H9 (cell line): ENCODE measurements at regions not wholly inside any gene's neighbourhood (a gene's known extent, or its start where the extent isn't known, plus 50 kb on each side); places are given as distances from the start of the nearest gene placed in this dataset.
A peak's percentile ranks its signal among the peaks of the same experiment; 100 is the strongest.

Experiments used
- DNase-seq: peaks from one replicate; pipeline ENCODE4 v3.0.0-alpha.2; 2017
- H2AFZ ChIP-seq: one replicate; pipeline ENCODE4 v1.6.1; 2013; ENCODE audit warnings: mild to moderate bottlenecking, low read length, control low read depth, moderate library complexity
- H2AK5ac ChIP-seq: 2 replicates; pipeline ENCODE4 v1.6.1; 2013; ENCODE audit warnings: low read length, control low read depth, mixed read lengths; ENCODE audit not compliant: insufficient read length
- H2BK120ac ChIP-seq: one replicate; pipeline ENCODE4 v1.6.1; 2013; ENCODE audit warnings: low read depth, mild to moderate bottlenecking, low read length, control low read depth, inconsistent platforms; ENCODE audit not compliant: poor library complexity, severe bottlenecking
- H2BK12ac ChIP-seq: 2 replicates; pipeline ENCODE4 v1.6.1; 2013; ENCODE audit warnings: low read length, control low read depth, mixed read lengths, low read depth; ENCODE audit not compliant: insufficient read length
- H2BK15ac ChIP-seq: 2 replicates; pipeline ENCODE4 v1.6.1; 2013; ENCODE audit warnings: low read depth, low read length, control low read depth
- H2BK20ac ChIP-seq: one replicate; pipeline ENCODE4 v1.6.1; 2013; ENCODE audit warnings: low read depth, mild to moderate bottlenecking, low read length, control low read depth, inconsistent platforms; ENCODE audit not compliant: poor library complexity, severe bottlenecking
- H2BK5ac ChIP-seq: 2 replicates; pipeline ENCODE4 v1.6.1; 2013; ENCODE audit warnings: low read length, control low read depth, mixed read lengths; ENCODE audit not compliant: insufficient read length
- H3K14ac ChIP-seq: 2 replicates; pipeline ENCODE4 v1.6.1; 2013; ENCODE audit warnings: low read length, control low read depth; ENCODE audit not compliant: insufficient read depth
- H3K18ac ChIP-seq: 2 replicates; pipeline ENCODE4 v1.6.1; 2013; ENCODE audit warnings: low read depth, mild to moderate bottlenecking, mixed read lengths, low read length, control low read depth; ENCODE audit not compliant: insufficient read length
- H3K23ac ChIP-seq: 2 replicates; pipeline ENCODE4 v1.6.1; 2013; ENCODE audit warnings: low read length, control low read depth, mixed read lengths, low read depth; ENCODE audit not compliant: insufficient read length
- H3K23me2 ChIP-seq: 2 replicates; pipeline ENCODE4 v1.6.1; 2013; ENCODE audit warnings: low read depth, mild to moderate bottlenecking, mixed read lengths, low read length, control low read depth; ENCODE audit not compliant: insufficient read length, poor library complexity, severe bottlenecking
- H3K27ac ChIP-seq: 2 replicates; pipeline ENCODE4 v1.5.1; 2013; ENCODE audit warnings: low read length, control low read depth, mixed read lengths, low read depth; ENCODE audit not compliant: insufficient read length
- H3K27me3 ChIP-seq: 2 replicates; pipeline ENCODE4 v1.6.1; 2013; ENCODE audit warnings: low read length, control low read depth, inconsistent platforms; ENCODE audit not compliant: insufficient read depth
- H3K4ac ChIP-seq: 2 replicates; pipeline ENCODE4 v1.6.1; 2013; ENCODE audit warnings: low read depth, mild to moderate bottlenecking, control low read depth, inconsistent platforms, low read length, moderate library complexity
- H3K4me1 ChIP-seq: 2 replicates; pipeline ENCODE4 v1.6.1; 2013; ENCODE audit warnings: low read length, control low read depth, inconsistent platforms; ENCODE audit not compliant: insufficient read depth
- H3K4me2 ChIP-seq: 2 replicates; pipeline ENCODE4 v1.6.1; 2013; ENCODE audit warnings: low read length, control low read depth, mixed read lengths; ENCODE audit not compliant: insufficient read length, insufficient read depth
- H3K56ac ChIP-seq: 2 replicates; pipeline ENCODE4 v1.6.1; 2013; ENCODE audit warnings: low read depth, mild to moderate bottlenecking, mixed read lengths, low read length, control low read depth; ENCODE audit not compliant: insufficient read length
- H3K79me1 ChIP-seq: 2 replicates; pipeline ENCODE4 v1.6.1; 2013; ENCODE audit warnings: low read depth, mild to moderate bottlenecking, moderate library complexity, low read length, control low read depth, inconsistent platforms; ENCODE audit not compliant: insufficient read depth, poor library complexity, severe bottlenecking
- H3K79me2 ChIP-seq: 2 replicates; pipeline ENCODE4 v1.6.1; 2013; ENCODE audit warnings: low read length, control low read depth, inconsistent platforms; ENCODE audit not compliant: insufficient read depth
- H3K9ac ChIP-seq: 2 replicates; pipeline ENCODE4 v1.6.1; 2013; ENCODE audit warnings: low read length, control low read depth, mixed read lengths; ENCODE audit not compliant: insufficient read length; ENCODE audit errors: extremely low read depth
- H3K9me3 ChIP-seq: one replicate; pipeline ENCODE4 v1.6.1; 2013; ENCODE audit warnings: low read depth, low read length, inconsistent platforms; ENCODE audit not compliant: control insufficient read depth
- H3T11ph ChIP-seq: one replicate; pipeline ENCODE4 v1.6.1; 2013; ENCODE audit warnings: mild to moderate bottlenecking, low read length, control low read depth, inconsistent platforms
- H4K20me1 ChIP-seq: one replicate; pipeline ENCODE4 v1.6.1; 2013; ENCODE audit not compliant: control insufficient read depth, insufficient read length, insufficient read depth
- H4K5ac ChIP-seq: 2 replicates; pipeline ENCODE4 v1.6.1; 2013; ENCODE audit warnings: low read depth, mild to moderate bottlenecking, mixed read lengths, low read length, control low read depth; ENCODE audit not compliant: insufficient read length
- H4K8ac ChIP-seq: replicated peaks from 2 replicates; pipeline ENCODE4 v1.6.1; 2013; ENCODE audit warnings: low read length, control low read depth, mixed read lengths, low read depth; ENCODE audit not compliant: insufficient read length
- H4K91ac ChIP-seq: 2 replicates; pipeline ENCODE4 v1.6.1; 2013; ENCODE audit warnings: low read depth, mild to moderate bottlenecking, moderate library complexity, mixed read lengths, low read length, control low read depth; ENCODE audit not compliant: insufficient read length
- H3K27ac Mint-ChIP-seq, 3 experiments: 2 replicates in 2 of 3; 3 replicates in 1 of 3; pipeline ENCODE4 v1.8.0; 2020 to 2021; ENCODE audit warnings: mixed read lengths in 3 of 3, mild to moderate bottlenecking in 1 of 3, moderate library complexity in 1 of 3
- H3K27me3 Mint-ChIP-seq: 2 replicates; pipeline ENCODE4 v1.8.0; 2021; ENCODE audit warnings: low read depth, mild to moderate bottlenecking, moderate library complexity, mixed read lengths
- H3K36me3 Mint-ChIP-seq, 3 experiments: 2 replicates in 2 of 3; 3 replicates in 1 of 3; pipeline ENCODE4 v1.8.0; 2020 to 2021; ENCODE audit warnings: low read depth in 3 of 3, mixed read lengths in 3 of 3; ENCODE audit not compliant: insufficient read depth in 1 of 3
- H3K4me1 Mint-ChIP-seq, 2 experiments: 2 replicates each; pipeline ENCODE4 v1.8.0; 2020; ENCODE audit warnings: mixed read lengths in 2 of 2
- H3K4me3 Mint-ChIP-seq, 2 experiments: 2 replicates in 1 of 2; 3 replicates in 1 of 2; pipeline ENCODE4 v1.8.0; 2020 to 2021; ENCODE audit warnings: mild to moderate bottlenecking in 2 of 2, mixed read lengths in 2 of 2, moderate library complexity in 1 of 2
- H3K9me3 Mint-ChIP-seq, 2 experiments: 2 replicates in 1 of 2; 3 replicates in 1 of 2; pipeline ENCODE4 v1.8.0; 2020; ENCODE audit warnings: mild to moderate bottlenecking in 2 of 2, mixed read lengths in 2 of 2, moderate library complexity in 1 of 2
- WGBS: extraction: QIAGEN DNeasy Blood & Tissue Kit; methylation state at CpG from one replicate; pipeline ENCODE4 v1.1.7; 2013; ENCODE audit warnings: missing lambda C conversion rate, low lambda C conversion rate, mixed read lengths; ENCODE audit not compliant: insufficient read length; ENCODE audit errors: extremely low coverage; 5-methylcytosine and 5-hydroxymethylcytosine counted together
- TF ChIP-seq, protein P1 (sequence below): fragments of 200-600 bp; sonication (generic); conservative IDR thresholded peaks from 3 replicates; pipeline ENCODE4 v1.8.0; 2021; ENCODE audit warnings: antibody characterized with exemption, mild to moderate bottlenecking

DNA sequence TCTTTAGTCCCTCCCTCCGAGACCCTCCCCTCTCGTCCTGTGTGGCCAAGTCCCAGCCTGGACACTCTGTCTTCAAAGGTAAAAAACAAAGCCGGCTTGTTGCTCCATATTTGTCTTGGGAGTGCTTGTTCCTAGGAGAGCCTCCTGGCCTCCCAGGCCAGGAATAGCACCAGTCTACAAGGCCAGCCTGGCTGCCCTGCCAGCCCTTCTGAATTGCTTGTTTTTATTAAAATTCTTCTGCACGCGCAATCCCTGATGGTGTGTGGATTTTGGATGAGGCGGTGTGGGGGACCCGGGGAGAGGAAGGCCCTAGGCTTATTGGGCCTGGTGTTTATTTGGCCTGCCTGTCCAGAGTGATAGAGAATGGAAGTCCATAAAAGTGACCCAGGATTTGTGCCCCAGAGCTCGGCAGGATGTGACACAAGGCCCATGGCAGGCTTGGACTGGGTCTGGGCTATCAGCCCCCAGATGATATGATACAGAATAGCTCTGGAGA is 297.3 kb downstream of the CYP26B1 start:
- Mint-ChIP-seq H3K4me3 (no peak overlapping the region), H3K9me3 (no peaks in the 10 kb centered on the region; a peak in 1 of 5 replicates)
- no CpG with 5 or more reads among the region's 8 CpGs for WGBS

More for the DNA sequence above, 297.3 kb downstream of the CYP26B1 start:
- H4K20me1 ChIP-seq: no peaks in the 10 kb centered on the region
- H3K18ac ChIP-seq: no peak overlapping the region
- no peak overlapping the region for H3K14ac ChIP-seq
- H3K9me3 ChIP-seq: no peaks in the 10 kb centered on the region
- H3K79me2 ChIP-seq: no peaks in the 10 kb centered on the region
- H4K5ac ChIP-seq: no peak overlapping the region
- no peaks in the 10 kb centered on the region for H3K36me3 Mint-ChIP-seq
- peak; percentile 8 for DNase-seq
- no peak overlapping the region for H3K27ac Mint-ChIP-seq
- H3K4me1 ChIP-seq: no peaks in the 10 kb centered on the region
- H2BK15ac ChIP-seq: no peak overlapping the region
- H3K27me3 Mint-ChIP-seq: peaks cover 1% of the 10 kb centered on the region
- H4K8ac ChIP-seq: no peak overlapping the region
- no peaks in the 10 kb centered on the region for H3K27me3 ChIP-seq
- no peak overlapping the region for H3K9ac ChIP-seq
- no peak overlapping the region for H3T11ph ChIP-seq
- no peak overlapping the region for H3K4ac ChIP-seq
- H2BK120ac ChIP-seq: no peak overlapping the region
- H2BK12ac ChIP-seq: no peak overlapping the region
- H2AFZ ChIP-seq: no peak overlapping the region
- no peak overlapping the region for H2AK5ac ChIP-seq
- no peak overlapping the region for H3K4me2 ChIP-seq
- no peak overlapping the region for H2BK20ac ChIP-seq
- no peaks in the 10 kb centered on the region for H3K23me2 ChIP-seq
- no peak overlapping the region for H3K56ac ChIP-seq
- H3K23ac ChIP-seq: no peak overlapping the region
- H3K4me1 Mint-ChIP-seq: peaks cover 0 to 5% of the 10 kb centered on the region in 2 experiments; a peak in 1 of 4 replicates
- TF ChIP-seq, protein P1, sequence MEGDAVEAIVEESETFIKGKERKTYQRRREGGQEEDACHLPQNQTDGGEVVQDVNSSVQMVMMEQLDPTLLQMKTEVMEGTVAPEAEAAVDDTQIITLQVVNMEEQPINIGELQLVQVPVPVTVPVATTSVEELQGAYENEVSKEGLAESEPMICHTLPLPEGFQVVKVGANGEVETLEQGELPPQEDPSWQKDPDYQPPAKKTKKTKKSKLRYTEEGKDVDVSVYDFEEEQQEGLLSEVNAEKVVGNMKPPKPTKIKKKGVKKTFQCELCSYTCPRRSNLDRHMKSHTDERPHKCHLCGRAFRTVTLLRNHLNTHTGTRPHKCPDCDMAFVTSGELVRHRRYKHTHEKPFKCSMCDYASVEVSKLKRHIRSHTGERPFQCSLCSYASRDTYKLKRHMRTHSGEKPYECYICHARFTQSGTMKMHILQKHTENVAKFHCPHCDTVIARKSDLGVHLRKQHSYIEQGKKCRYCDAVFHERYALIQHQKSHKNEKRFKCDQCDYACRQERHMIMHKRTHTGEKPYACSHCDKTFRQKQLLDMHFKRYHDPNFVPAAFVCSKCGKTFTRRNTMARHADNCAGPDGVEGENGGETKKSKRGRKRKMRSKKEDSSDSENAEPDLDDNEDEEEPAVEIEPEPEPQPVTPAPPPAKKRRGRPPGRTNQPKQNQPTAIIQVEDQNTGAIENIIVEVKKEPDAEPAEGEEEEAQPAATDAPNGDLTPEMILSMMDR: no peak
- H2BK5ac ChIP-seq: no peak overlapping the region
- H4K91ac ChIP-seq: no peak overlapping the region
- no peaks in the 10 kb centered on the region for H3K79me1 ChIP-seq
- no peak overlapping the region for H3K27ac ChIP-seq
